Right lobe of liver (tissue), 6 donors: ENCODE measurements at regions not wholly inside any gene's neighbourhood (a gene's known extent, or its start where the extent isn't known, plus 50 kb on each side); places are given as distances from the start of the nearest gene placed in this dataset.
A peak's percentile ranks its signal among the peaks of the same experiment; 100 is the strongest.

ENCODE experiments used
- ATAC-seq, 4 donors: fragments of 200-7000 bp; cut with Tn5 transposase; one replicate each; pipeline ENCODE4 v1.9.1; 2020; ENCODE audit warnings: mild to moderate bottlenecking in 4 of 4, moderate library complexity in 4 of 4
- DNase-seq, 3 donors: peaks; one replicate each; pipeline ENCODE4 v3.0.0-alpha.2; 2020
- H3K27ac ChIP-seq, 3 donors: fragments of 200-600 bp; one replicate each; pipeline ENCODE4 v1.8.0; 2022
- H3K27me3 ChIP-seq, 2 donors: fragments of 200-600 bp; one replicate each; pipeline ENCODE4 v1.8.0; 2022
- H3K36me3 ChIP-seq, 4 donors: fragments of 200-600 bp; sonication (generic) in 1 of 4; one replicate each; pipeline versions ENCODE4 v1.5.1 to v1.8.0; 2017 to 2022; ENCODE audit warnings: control low read depth in 1 of 4
- H3K4me1 ChIP-seq, 4 donors: fragments of 200-600 bp; sonication (generic) in 1 of 4; one replicate each; pipeline versions ENCODE4 v1.5.1 to v1.8.0; 2017 to 2022; ENCODE audit warnings: control low read depth in 1 of 4
- H3K4me3 ChIP-seq, 3 donors: fragments of 200-600 bp; one replicate each; pipeline ENCODE4 v1.8.0; 2022
- H3K9me3 ChIP-seq, 4 donors: fragments of 200-600 bp; sonication (generic) in 1 of 4; one replicate each; pipeline versions ENCODE4 v1.5.1 to v1.8.0; 2017 to 2022; ENCODE audit warnings: control low read depth in 1 of 4
- CTCF ChIP-seq, 4 donors: fragments of 200-600 bp in 3 of 4; fragments of 450-650 bp in 1 of 4; IDR thresholded peaks; one replicate each; pipeline versions ENCODE4 v1.5.1 to v1.8.0; 2016 to 2022; ENCODE audit warnings: antibody characterized with exemption in 4 of 4, mild to moderate bottlenecking in 2 of 4
- POLR2A ChIP-seq: fragments of 450-650 bp; IDR thresholded peaks from one replicate; pipeline ENCODE4 v1.6.1; 2017; ENCODE audit warnings: antibody characterized with exemption, mild to moderate bottlenecking
- WGBS: methylation state at CpG from one replicate; pipeline ENCODE4 v1.1.6; 2018; ENCODE audit warnings: low coverage, low lambda C conversion rate; ENCODE audit not compliant: insufficient coverage; ENCODE audit errors: missing lambda C conversion rate; 5-methylcytosine and 5-hydroxymethylcytosine counted together
- intact Hi-C, 2 donors: fragments of 100-400 bp; cut with DNase I; formaldehyde crosslinking; loops; one replicate each; pipeline versions ENCODE4 v1.11.2 to v1.14.1; 2022
- donor health status: DM: no; HTN: yes; CAD: no.
- donor health status: DM: no; HTN: no; CAD: no.
- donor health status: DM: no; HTN: no; CAD: no.
- donor health status: DM: no; HTN: yes; CAD: no.
- donor health status: DM: no; HTN: yes; CAD: no.

- Histone ChIP-seq H3K36me3 (no peaks in the 10 kb centered on the region), H3K27me3 (no peaks in the 10 kb centered on the region), H3K9me3 (no peaks in the 10 kb centered on the region), H3K4me3 (no peak overlapping the region), H3K4me1 (no peaks in the 10 kb centered on the region), H3K27ac (no peak overlapping the region)
- WGBS = 96% methylated on average over 11 of the region's 17 CpGs
- intact Hi-C loops = no loop called here
- DNase-seq (no peak), ATAC-seq (no peak)
- TF ChIP-seq POLR2A = no peak
- no peak for TF ChIP-seq CTCF (IDR thresholded peaks at IDR 0.05)
Observed at GRCh38 chr2:8172661-8173060, 509.2 kb upstream of the ID2 start.

GRCh38 chr2:8174641-8175257, 507.1 kb upstream of the ID2 start:
- ATAC-seq = no peak

GRCh38 chr2:8176887-8177286, 505.0 kb upstream of the ID2 start:
- H3K27ac ChIP-seq = no peak overlapping the region
- peak in 3 of 4 donors; percentile 11 to 65 (median 55) for ATAC-seq

More at GRCh38 chr2:8174641-8175257, 507.1 kb upstream of the ID2 start:
- intact Hi-C loops = no loop called here
- H3K36me3 ChIP-seq = no peaks in the 10 kb centered on the region
- no peak for DNase-seq
- H3K4me1 ChIP-seq = no peaks in the 10 kb centered on the region
- WGBS = 76% methylated on average over 3 of the region's 6 CpGs
- H3K27ac ChIP-seq = no peak overlapping the region
- no peaks in the 10 kb centered on the region for H3K9me3 ChIP-seq
- TF ChIP-seq POLR2A = no peak
- TF ChIP-seq CTCF (IDR thresholded peaks at IDR 0.05) = no peak
- no peaks in the 10 kb centered on the region for H3K27me3 ChIP-seq
- no peak overlapping the region for H3K4me3 ChIP-seq

GRCh38 chr2:8177566-8177965, 504.3 kb upstream of the ID2 start:
- Histone ChIP-seq H3K36me3 (no peaks in the 10 kb centered on the region), H3K4me3 (no peak overlapping the region), H3K27ac (no peak overlapping the region), H3K27me3 (no peaks in the 10 kb centered on the region), H3K4me1 (no peaks in the 10 kb centered on the region), H3K9me3 (no peaks in the 10 kb centered on the region)
- 74% methylated on average over 2 of the region's 2 CpGs for WGBS
- DNase-seq = no peak
- intact Hi-C loops = no loop called here
- TF ChIP-seq POLR2A (no peak), CTCF (IDR thresholded peaks at IDR 0.05) (no peak)
- ATAC-seq = peak in 2 of 4 donors; percentile 28 to 31

More at GRCh38 chr2:8176887-8177286, 505.0 kb upstream of the ID2 start:
- H3K36me3 ChIP-seq = no peaks in the 10 kb centered on the region
- 39% methylated on average over 2 of the region's 2 CpGs for WGBS
- no peak overlapping the region for H3K4me3 ChIP-seq
- H3K27me3 ChIP-seq = no peaks in the 10 kb centered on the region
- TF ChIP-seq CTCF (IDR thresholded peaks at IDR 0.05) (no peak), POLR2A (no peak)
- H3K9me3 ChIP-seq = no peaks in the 10 kb centered on the region
- intact Hi-C loops = no loop called here
- DNase-seq = no peak
- H3K4me1 ChIP-seq = no peaks in the 10 kb centered on the region
